Fibroblast of skin of scalp (primary cell): ENCODE measurements at regions not wholly inside any gene's neighbourhood (a gene's known extent, or its start where the extent isn't known, plus 50 kb on each side); places are given as distances from the start of the nearest gene placed in this dataset.
"Not testable (repeated sequence)": the region's sequence is repeated elsewhere in the genome, so short reads cannot be mapped to it uniquely, and the experiment has no call there.

Experiments used
- DNase-seq: peaks from one replicate; pipeline ENCODE4 v3.0.0-alpha.2; 2013

DNA sequence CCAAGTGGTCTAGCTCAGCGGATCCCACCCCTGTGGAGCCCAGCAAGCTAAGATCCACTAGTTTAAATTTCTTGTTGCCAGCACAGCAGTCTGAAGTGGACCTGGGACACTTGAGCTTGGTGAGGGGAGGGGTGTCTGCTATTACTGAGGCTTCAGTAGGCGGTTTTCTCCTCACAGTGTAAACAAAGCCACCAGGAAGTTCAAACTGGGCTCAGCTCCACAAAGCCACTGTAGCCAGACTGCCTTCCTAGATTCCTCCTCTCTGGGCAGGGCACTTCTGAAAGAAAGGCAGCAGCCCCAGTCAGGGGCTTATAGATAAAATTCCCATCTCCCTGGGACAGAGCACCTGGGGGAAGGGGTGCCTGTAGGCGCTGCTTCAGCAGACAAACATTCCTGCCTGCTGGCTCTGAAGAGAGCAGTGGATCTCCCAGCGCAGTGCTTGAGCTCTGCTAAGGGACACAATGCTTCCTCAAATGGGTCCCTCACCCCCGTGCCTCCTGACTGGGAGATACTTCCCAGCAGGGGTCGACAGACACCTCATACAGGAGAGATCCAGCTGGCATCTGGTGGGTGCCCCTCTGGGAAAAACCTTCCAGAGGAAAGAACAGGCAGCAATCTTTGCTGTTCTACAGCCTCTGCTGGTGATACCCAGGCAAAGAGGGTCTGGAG lies 148.6 kb upstream of the PDE4D start:
- not testable (repeated sequence) for DNase-seq

DNA sequence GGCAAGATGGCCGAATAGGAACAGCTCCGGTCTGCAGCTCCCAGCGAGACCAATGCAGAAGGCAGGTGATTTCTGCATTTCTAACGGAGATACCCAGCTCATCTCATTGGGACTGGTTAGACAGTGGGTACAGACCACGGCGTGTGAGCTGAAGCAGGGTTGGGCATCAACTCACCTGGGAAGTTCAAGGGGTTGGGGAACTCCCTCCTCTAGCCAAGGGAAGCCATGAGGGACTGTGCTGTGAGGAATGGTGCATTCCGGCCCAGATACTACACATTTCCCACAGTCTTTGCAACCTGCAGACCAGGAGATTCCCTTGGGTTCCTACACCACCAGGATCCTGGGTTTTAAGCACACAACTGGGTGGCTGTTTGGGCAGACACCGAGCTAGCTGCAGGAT lies 148.0 kb upstream of the PDE4D start:
- not testable (repeated sequence) for DNase-seq

DNA sequence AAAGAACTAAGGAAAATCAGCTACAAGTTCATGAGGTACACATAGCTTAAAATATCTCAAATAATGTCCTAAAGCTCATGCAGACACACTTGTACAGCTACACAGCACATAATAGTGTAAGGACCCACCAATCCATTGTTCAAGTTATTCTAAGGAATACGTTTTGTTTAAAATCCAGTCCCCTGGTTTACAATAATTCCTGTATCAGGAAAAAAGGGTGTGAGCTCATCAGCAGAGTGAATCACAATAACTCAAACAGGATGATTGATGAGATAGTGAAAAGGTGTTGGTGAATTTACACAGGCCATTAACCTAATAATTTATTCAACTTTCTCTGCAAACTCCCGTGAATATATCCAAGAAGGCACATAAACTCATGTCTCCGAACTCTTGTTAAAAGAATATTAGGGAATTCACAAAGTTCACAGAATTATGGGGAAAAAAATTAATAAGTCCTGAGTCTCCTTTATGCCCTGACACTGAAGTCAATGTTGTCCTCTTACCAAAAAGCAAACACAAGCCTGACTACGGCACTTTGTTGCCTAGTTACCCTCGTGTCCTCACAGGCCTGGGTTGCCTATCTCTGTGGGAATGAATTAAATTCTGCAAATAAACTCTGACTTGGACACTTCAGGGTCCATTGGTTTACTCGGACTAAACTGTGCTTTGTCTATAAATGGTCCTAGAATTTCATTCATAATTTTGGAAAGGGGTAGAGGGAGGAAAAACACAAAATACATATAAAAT lies 142.8 kb upstream of the PDE4D start:
- no peak for DNase-seq

DNA sequence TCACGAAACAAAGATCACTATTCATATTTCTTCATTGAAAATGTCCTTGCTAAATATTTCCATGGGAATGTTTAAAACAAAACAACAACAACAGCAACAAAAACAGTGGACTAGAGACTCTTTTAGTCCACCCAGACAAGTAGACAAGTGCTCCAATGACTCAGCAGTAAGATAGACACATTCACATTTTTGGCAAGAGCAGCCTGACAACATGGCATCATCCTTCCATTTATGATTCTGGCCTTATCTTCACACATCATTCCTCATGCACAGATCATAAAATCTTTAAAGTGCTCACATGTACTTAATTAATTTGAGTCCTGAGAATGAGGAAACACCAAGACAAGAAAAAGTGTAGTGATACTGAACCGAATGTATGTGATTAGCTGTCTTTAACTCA lies 132.6 kb upstream of the PDE4D start:
- DNase-seq, result peak; percentile 78

DNA sequence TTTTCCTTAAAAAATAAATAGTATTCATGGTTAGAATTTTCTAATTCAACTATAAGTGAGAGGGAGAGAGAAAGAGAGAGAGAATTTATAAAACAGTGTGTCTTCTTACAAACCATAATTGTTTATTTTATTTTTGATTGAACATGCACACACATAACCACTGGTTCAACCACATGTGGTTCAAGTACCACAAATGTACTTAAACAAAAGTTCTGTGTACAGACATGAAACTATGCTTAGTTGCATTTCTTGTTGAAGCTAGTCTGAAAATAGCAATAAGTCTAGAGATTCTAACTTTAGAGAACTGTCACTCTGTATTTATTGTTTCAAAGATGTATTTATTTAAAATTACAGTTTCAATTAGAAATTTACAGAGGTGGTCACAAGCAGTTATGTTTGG lies 130.6 kb upstream of the PDE4D start:
- DNase-seq, result peak; percentile 8

DNA sequence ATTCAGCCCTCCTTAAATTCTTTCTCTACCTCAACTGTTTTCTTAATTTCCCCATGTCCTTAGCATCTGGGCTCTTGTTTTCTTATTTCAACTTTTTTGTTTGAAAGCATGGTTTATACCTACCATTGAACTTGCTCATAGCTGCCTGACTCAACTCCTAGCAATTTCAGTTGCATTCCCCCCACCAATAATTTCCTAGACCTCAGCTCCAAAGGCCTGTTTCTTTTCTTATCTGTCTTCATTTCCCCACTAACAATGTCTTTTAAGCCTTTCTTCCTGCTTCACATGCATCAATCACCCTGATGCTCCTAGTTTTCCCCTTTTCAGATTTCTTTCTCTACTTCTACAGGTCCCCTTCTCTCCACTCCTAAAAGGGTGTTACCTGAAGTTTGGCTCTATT lies 129.7 kb upstream of the PDE4D start:
- peak; percentile 58 for DNase-seq

DNA sequence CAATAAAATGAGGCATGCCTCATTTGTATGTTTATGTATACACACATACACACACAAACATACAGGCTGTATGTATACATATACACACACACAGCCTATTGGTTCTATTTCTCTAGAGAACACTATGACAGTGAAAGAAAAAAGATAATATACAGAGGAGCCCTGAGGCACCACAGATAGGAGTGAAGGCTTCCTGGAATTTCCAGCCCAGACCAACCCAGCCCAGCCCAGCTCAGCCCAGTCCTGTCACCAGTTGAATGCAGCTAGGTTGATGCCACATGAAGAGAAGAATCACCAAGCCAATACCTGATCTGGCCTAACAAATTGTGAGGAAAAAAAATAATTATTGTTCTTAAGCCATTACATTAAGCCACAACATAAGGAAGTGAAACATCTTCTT lies 126.9 kb upstream of the PDE4D start:
- DNase-seq, result no peak

DNA sequence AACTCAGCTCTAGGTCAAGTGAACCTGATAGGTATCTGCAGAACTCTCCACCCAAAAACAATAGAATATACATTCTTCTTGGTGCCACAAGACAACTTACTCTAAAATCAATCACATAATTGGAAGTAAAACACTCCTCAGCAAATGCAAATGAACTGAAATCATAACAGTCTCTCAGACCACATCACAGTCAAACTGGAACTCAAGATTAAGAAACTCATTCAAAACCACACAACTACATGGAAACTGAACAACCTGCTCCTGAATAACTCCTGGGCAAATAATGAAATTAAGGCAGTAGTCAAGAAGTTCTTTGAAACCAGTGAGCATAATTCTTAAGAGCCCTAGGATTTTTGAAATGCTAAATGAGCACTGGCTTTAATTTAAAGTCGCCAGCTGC lies 125.4 kb upstream of the PDE4D start:
- not testable (repeated sequence) for DNase-seq

DNA sequence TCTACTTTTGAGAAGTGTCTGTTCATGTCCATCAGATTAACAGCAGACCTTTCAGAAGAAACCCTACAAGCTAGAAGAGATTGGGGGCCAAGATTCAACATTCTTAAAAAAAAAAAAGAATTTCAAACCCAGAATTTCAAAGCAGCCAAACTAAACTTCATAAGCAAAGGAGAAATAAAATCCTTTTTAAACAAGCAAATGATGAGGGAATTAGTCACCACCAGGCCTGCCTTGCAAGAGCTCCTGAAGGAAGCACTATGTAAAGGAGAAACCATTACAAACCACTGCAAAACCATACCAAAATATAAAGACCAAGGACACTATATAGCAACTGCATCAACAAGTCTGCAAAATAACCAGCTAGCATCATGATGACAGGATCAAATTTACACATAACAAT lies 124.6 kb upstream of the PDE4D start:
- DNase-seq, result no peak

DNA sequence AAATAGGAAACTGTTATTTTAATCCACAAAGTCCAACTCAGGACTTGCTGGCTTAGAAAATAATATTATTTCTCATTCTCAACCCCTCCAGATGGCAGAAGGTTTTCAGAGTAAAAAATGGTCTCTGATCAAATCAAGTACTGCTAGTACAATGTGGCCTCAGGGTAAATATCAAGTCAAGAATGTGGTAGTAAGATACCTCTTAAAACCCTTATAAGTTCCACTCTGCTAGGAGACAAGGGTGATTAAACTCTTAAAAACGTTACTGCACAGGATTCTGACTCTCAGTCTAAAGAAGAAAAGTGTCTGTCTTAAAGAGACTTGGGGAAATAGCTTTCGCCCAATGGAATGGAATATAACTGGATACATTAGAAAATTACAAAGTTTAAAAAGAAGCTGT lies 120.8 kb upstream of the PDE4D start:
- DNase-seq, result no peak

DNA sequence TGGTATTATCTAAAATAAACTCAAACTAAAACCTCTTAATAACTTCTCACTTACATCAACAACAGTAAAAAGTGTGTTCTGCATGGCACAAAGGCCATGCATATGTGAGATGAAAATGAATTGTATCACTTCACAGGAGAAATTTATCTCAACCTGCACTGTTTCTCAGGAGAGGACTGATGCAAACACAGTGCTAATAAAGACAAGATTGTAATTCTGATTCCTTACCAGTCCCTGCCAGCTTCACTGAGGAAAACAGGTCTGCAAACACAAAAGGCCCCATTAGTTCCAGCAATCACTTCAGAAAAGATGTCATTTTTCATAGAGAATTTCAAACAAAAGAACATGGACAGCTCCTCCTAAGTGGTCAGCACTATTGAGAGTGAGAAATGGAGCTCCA lies 117.3 kb upstream of the PDE4D start:
- DNase-seq, result no peak

DNA sequence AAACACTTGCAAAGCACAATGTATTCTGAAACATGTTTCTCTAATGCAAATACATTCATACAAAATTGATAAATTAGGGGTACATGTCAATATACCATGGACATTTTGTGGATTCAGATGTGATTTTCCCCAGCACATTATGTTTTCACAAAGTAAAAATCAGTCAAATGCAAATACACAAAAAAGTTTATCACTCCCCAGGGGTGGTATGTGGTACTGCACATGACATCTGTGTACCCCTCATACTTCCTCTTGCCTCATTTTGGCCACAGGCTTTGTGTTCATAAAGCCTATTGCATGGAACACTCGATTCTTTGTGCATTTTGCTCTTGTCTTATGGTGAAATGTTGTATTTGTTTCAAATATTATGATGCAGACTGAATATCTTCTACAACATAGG lies 116.8 kb upstream of the PDE4D start:
- DNase-seq, result no peak

DNA sequence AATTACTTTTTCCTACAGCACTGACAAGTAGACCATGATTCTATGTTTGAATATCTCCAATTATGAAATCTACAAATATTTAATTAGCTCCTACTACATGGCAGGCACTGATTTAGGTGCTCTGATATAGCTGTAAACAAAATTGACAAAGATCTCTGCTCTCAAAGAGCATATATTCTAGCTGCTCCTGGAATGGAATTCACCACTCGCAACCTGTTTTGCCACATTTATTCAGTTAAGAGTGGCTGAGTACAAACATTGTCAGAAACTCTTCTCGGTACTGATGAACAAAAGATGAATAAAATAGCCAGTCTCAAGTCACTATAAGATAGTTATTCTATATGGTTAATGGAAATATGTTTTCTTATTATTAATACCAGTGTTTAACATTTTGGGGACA lies 114.2 kb upstream of the PDE4D start:
- no peak for DNase-seq

DNA sequence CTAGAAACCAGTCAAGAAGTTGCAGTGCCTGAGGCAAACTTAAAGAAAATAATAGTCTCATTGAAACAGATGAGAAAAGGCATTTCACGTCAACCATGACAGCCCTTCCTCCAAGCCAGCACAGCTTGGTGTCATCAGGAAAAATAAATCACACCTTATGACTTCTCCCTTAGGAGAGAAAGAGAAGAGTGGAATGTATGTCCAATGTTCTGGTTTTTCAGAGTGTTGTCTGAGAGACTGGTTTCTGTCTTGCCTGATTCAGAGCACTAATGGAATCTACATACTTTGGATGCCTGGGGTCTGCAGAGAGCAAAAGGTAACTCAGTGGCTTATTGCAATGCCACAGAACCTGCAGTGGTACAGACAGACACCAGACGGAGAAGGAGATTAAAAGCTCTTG lies 105.5 kb upstream of the PDE4D start:
- DNase-seq, result peak; percentile 54

DNA sequence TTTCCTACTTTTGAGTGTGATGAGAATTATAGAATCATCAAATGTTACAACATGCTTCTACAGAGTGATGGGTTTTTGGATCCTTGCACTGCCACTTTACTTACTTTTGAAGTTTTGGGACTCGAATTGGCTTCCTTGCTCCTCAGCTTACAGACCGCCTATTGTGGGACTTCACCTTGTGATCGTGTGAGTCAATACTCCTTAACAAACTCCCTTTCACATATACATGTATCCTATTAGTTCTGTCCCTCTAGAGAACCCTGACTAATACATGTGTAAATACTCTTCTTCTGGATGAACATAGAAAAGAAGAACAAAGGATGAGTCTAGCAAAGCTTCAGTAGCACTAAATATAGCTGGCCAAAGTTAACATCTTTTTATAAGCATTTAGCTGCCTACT lies 98.7 kb upstream of the PDE4D start:
- DNase-seq, result no peak

DNA sequence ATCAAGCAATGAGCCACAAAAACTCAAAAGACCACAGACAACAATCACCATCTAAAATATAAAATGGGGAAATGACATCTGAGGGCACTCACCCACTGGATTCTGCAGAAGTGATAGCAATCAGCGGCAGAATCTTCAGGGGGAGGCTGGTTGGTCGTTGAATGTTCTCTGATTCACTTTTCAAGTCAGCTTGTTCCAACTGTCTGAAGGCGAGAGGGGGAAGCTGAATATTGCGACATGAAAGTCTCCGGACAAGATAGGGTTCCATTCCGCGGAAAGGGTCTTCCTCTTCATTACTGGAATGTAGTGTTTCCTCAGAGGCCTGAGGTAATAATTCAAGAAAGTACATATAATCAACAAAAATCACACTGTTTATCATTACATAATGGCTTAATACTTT lies 94.9 kb upstream of the PDE4D start:
- DNase-seq, result no peak

DNA sequence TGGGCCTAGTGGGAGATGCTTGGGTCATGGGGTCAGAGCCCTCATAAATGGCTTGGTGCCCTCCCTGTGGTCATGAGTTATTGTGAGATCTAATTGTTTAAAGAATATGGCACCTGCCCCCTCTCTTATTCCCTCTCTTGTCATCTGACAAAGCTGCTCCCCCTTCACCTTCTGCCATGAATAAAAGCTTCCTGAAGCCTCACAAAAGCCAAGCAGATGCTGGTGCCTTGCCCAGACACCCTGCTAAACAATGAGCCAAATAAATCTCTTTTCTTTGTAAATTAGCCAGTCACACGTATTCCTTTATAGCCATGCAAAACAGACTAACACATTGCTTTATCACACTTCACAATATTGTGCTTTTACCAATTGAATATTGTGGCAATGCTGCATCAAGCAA lies 82.8 kb upstream of the PDE4D start:
- no peak for DNase-seq

DNA sequence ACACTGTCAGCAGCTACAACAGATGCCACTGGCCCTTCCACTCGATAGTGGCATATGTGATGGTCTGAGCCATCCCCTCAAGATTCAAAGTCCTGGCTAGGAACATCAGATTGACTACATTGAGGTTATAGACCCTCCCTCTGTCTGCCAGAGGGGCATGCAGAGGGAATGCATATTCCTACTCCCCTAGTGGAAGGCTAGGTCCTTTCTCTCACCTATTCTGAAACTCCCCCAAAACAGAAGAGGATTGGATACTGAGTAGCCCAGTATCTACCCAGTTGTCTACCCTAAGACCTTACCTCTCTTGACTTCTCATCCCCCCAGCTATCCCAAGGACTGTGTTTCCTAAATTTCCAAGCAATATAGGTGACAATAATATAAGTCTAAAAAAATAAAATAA lies 78.5 kb upstream of the PDE4D start:
- no peak for DNase-seq

DNA sequence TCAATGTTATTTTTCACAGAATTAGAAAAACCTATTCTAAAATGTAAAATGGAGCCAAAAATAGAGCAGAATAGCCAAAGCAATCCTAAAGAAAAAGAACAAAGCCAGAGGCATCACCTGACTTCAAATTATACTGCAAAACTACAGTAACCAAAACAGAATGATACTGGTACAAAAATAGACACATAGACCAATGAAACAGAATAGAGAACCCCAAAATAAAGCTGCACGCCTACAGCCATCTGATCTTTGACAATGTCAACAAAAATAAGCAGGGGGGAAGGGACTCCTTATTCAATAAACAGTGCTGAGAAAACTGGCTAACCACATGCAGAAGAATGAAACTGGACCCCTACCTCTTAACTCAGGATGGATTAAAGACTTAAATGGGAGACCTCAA lies 65.8 kb upstream of the PDE4D start:
- DNase-seq, result no peak

DNA sequence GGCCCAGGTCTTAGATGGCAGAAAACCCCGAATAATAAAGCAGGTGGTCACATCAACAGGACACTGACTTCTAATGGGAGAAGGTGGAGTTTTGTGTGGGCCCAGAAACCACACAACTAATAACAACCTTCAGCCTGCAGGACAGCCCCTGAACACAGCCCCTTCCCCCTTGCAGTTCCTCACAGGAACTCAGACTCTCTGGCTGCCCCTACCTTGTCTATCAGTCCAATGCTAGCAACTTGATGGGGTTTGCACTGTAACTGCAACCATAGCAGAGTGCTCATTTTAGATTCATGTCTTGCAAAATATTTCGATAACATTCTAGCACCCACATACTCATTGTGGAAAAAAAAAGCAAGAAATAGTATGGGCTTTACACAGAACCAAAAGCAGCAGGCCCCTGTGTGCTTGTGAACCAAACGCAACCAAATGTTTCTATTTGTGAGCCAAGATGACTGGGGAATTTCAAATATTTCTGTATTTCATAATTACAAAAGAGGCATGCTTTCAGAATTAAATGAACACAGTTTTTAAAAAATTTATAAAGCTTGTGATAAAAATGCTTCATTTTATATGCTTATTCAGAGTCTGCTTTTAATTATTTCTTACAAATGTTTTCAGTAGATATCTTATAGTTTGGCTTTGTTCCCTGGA lies 62.7 kb upstream of the PDE4D start:
- DNase-seq, result peak; percentile 77

DNA sequence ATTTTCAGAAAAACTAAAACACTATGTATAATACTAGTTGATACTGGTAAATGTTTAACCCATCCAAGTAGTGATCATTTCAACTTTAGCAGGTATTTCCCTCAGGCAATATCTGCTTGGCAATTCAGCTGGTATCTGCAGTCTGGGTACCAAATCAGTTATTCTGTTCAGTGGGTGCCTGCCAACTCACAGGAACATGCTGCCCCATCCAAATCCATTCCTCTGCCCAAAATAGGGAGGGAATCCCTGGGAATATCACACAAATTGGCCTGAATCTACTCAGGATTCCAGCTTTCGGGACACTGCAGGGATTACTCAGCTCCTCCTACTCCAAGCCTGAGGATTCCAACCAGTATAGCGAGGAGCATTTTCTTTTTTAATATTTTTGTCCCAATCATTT lies 61.7 kb upstream of the PDE4D start:
- no peak for DNase-seq

DNA sequence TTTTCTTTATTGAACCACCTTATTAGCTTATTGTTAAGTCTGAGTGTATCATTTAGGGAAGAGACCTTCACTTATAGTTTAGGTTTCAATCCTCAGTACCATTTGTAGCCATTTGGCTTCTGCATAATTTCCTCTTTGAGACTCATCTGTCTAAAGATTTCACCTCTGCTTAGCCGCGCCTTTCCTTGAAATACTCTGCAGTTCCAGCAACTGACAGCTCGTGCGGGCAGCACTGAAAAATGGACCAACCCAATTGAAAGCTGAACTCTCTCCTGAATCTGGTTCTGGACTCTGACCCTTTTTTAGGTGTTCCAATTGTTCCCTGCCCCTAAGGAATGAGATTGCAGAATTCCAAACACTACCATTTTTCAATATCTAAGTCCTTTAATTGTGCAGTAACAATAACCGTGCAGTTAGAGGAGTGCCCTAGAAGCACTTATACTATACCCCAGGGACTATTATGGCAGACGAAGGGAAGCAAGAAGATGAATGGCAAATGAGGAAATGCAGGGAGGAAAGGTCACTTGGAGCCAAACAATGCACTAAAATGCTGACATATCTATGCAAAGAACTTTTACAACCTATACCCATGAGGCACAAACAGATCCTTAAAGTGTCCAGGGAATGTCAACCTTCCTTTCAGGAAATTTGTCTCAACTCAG lies 50.1 kb upstream of the PDE4D start:
- DNase-seq, result no peak
